Colonic mucosa (tissue), 4 donors: ENCODE measurements at regions not wholly inside any gene's neighbourhood (a gene's known extent, or its start where the extent isn't known, plus 50 kb on each side); places are given as distances from the start of the nearest gene placed in this dataset.

Source experiments
- DNase-seq: peaks from one replicate; pipeline ENCODE4 v3.0.0-alpha.2; 2020
- H3K27ac ChIP-seq: fragments of 200-600 bp; one replicate; pipeline ENCODE4 v1.8.0; 2021
- H3K27me3 ChIP-seq: fragments of 200-600 bp; one replicate; pipeline ENCODE4 v1.8.0; 2021
- H3K36me3 ChIP-seq: fragments of 200-600 bp; one replicate; pipeline ENCODE4 v1.8.0; 2021
- H3K4me1 ChIP-seq: fragments of 200-600 bp; one replicate; pipeline ENCODE4 v1.8.0; 2021; ENCODE audit warnings: mild to moderate bottlenecking
- H3K4me3 ChIP-seq: fragments of 200-600 bp; one replicate; pipeline ENCODE4 v1.8.0; 2021
- H3K9ac ChIP-seq, 2 donors: one replicate each; pipeline ENCODE4 v1.7.0; 2013; ENCODE audit warnings: control low read depth in 2 of 2, low read depth in 2 of 2, low read length in 2 of 2
- H3K9me3 ChIP-seq: fragments of 200-600 bp; one replicate; pipeline ENCODE4 v1.8.0; 2021
- CTCF ChIP-seq: fragments of 200-600 bp; IDR thresholded peaks from one replicate; pipeline ENCODE4 v1.8.0; 2022; ENCODE audit warnings: antibody characterized with exemption, mild to moderate bottlenecking
- intact Hi-C: fragments of 100-400 bp; cut with DNase I; formaldehyde crosslinking; loops from one replicate; pipeline ENCODE4 v1.14.1; 2022
- donor health status: healthy.
- donor health status: DM: no; HTN: no; CAD: no.
- donor health status: DM: no; HTN: no; CAD: no.

- H3K9ac ChIP-seq, result no peak overlapping the region
- H3K4me1 ChIP-seq, result no peaks in the 10 kb centered on the region
- no peak overlapping the region for H3K27ac ChIP-seq
- intact Hi-C loops, result no loop called here
- no peak for DNase-seq
- TF ChIP-seq CTCF, result no peak
- H3K27me3 ChIP-seq, result no peaks in the 10 kb centered on the region
- no peaks in the 10 kb centered on the region for H3K36me3 ChIP-seq
- no peak overlapping the region for H3K4me3 ChIP-seq
- H3K9me3 ChIP-seq, result peaks cover 8% of the 10 kb centered on the region
Measured at GRCh38 chr1:147444381-147444780, 96.9 kb upstream of the BCL9 start.

GRCh38 chr1:147451628-147452027, 89.7 kb upstream of the BCL9 start:
- Histone ChIP-seq H3K4me3 (no peak overlapping the region), H3K4me1 (no peaks in the 10 kb centered on the region), H3K27me3 (no peaks in the 10 kb centered on the region), H3K36me3 (no peaks in the 10 kb centered on the region), H3K27ac (no peak overlapping the region), H3K9ac (no peak overlapping the region), H3K9me3 (no peaks in the 10 kb centered on the region)
- intact Hi-C loops, result no loop called here
- no peak for DNase-seq
- no peak for TF ChIP-seq CTCF

- DNase-seq, result no peak
- Histone ChIP-seq H3K27me3 (no peaks in the 10 kb centered on the region), H3K9ac (no peak overlapping the region), H3K27ac (no peak overlapping the region), H3K4me3 (no peak overlapping the region), H3K4me1 (no peaks in the 10 kb centered on the region), H3K9me3 (no peaks in the 10 kb centered on the region), H3K36me3 (no peaks in the 10 kb centered on the region)
- intact Hi-C loops, result no loop called here
- no peak for TF ChIP-seq CTCF
Measured at GRCh38 chr1:147452809-147453208, 88.5 kb upstream of the BCL9 start.

- Histone ChIP-seq H3K27me3 (no peaks in the 10 kb centered on the region), H3K36me3 (no peaks in the 10 kb centered on the region), H3K27ac (no peak overlapping the region), H3K4me3 (no peak overlapping the region), H3K4me1 (no peaks in the 10 kb centered on the region), H3K9me3 (no peaks in the 10 kb centered on the region), H3K9ac (no peak overlapping the region)
- TF ChIP-seq CTCF, result no peak
- no peak for DNase-seq
- intact Hi-C loops, result no loop called here
Measured at GRCh38 chr1:147463022-147463421, 78.3 kb upstream of the BCL9 start.

- intact Hi-C loops, result no loop called here
- H3K4me1 ChIP-seq, result no peaks in the 10 kb centered on the region
- DNase-seq, result no peak
- no peak for TF ChIP-seq CTCF
- H3K9ac ChIP-seq, result no peak overlapping the region
- H3K4me3 ChIP-seq, result no peak overlapping the region
- no peaks in the 10 kb centered on the region for H3K27me3 ChIP-seq
- H3K9me3 ChIP-seq, result no peaks in the 10 kb centered on the region
- no peak overlapping the region for H3K27ac ChIP-seq
- no peaks in the 10 kb centered on the region for H3K36me3 ChIP-seq
Measured at GRCh38 chr1:147466543-147466942, 74.8 kb upstream of the BCL9 start.

- H3K27me3 ChIP-seq, result no peaks in the 10 kb centered on the region
- no peak overlapping the region for H3K4me3 ChIP-seq
- H3K36me3 ChIP-seq, result no peaks in the 10 kb centered on the region
- TF ChIP-seq CTCF, result no peak
- intact Hi-C loops, result no loop called here
- no peak overlapping the region for H3K9ac ChIP-seq
- no peaks in the 10 kb centered on the region for H3K4me1 ChIP-seq
- no peaks in the 10 kb centered on the region for H3K9me3 ChIP-seq
- H3K27ac ChIP-seq, result no peak overlapping the region
- DNase-seq, result no peak
Measured at GRCh38 chr1:147470079-147470478, 71.2 kb upstream of the BCL9 start.
